HCT116 (cell line): ENCODE measurements at regions not wholly inside any gene's neighbourhood (a gene's known extent, or its start where the extent isn't known, plus 50 kb on each side); places are given as distances from the start of the nearest gene placed in this dataset.

ENCODE experiments used
- ATAC-seq: fragments of 200-7000 bp; cut with Tn5 transposase; 2 replicates; pipeline ENCODE4 v1.9.1; 2020; ENCODE audit warnings: mild to moderate bottlenecking, moderate library complexity
- BruUV-seq: library from RNA; stranded (reverse); fragments of 400-500 nt; replicated peaks from 2 replicates; lab custom pipeline; 2021; lab: Mats Ljungman, UMichigan
- CTCF ChIA-PET: fragments of 300-600 bp; sonication (Branson Sonifier 250); formaldehyde crosslinking; loops from one replicate; lab custom pipeline; 2021; ENCODE audit warnings: antibody characterized with exemption; lab: Charles Lee
- POLR2A ChIA-PET: fragments of 300-600, 350-600 bp; sonication (Branson Sonifier 250); formaldehyde crosslinking; loops from one replicate; lab custom pipeline; 2021; ENCODE audit warnings: antibody characterized with exemption; lab: Charles Lee
- RAD21 ChIA-PET, 2 experiments: fragments of 300-600 bp; sonication (Branson Sonifier 250); formaldehyde crosslinking; loops; one replicate each; lab custom pipeline; 2023; ENCODE audit warnings: low total read pairs in 2 of 2; ENCODE audit not compliant: uncharacterized antibody in 2 of 2, unreplicated experiment in 2 of 2, low non-redundant PET in 1 of 2; lab: Charles Lee
- DNase-seq: peaks from one replicate; pipeline ENCODE4 v3.0.0-alpha.2; 2010; ENCODE audit warnings: low read depth, low spot score
- H2AFZ ChIP-seq: fragments of 200-600 bp; shearing (Covaris generic), sonication (generic); 2 replicates; pipeline ENCODE4 v1.6.1; 2017; ENCODE audit warnings: low read depth, mixed run types, mixed read lengths, antibody characterized with exemption, low read length; ENCODE audit not compliant: poor library complexity, severe bottlenecking
- H3K27ac ChIP-seq: 2 replicates; pipeline ENCODE4 v1.5.1; 2012; ENCODE audit warnings: low read depth, low read length
- H3K27me3 ChIP-seq: fragments of 200-600 bp; sonication (generic); 2 replicates; pipeline ENCODE4 v1.6.1; 2016; ENCODE audit warnings: mixed run types, low read length, mixed read lengths; ENCODE audit not compliant: insufficient read depth
- H3K36me3 ChIP-seq, 2 experiments: fragments of 200-500 bp in 1 of 2; fragments of 200-600 bp in 1 of 2; sonication (Bioruptor generic) in 1 of 2; sonication (generic) in 1 of 2; 2 replicates each; pipeline versions ENCODE4 v1.5.1 to v1.6.1; 2014 to 2016; ENCODE audit warnings: low read length in 2 of 2, inconsistent platforms in 1 of 2, mixed read lengths in 1 of 2, mixed run types in 1 of 2; ENCODE audit not compliant: insufficient read depth in 2 of 2, control insufficient read depth in 1 of 2
- H3K4me1 ChIP-seq, 2 experiments: fragments of 200-600 bp in 1 of 2; sonication (generic) in 1 of 2; 2 replicates each; pipeline versions ENCODE4 v1.5.1 to v1.6.1; 2012 to 2017; ENCODE audit warnings: low read length in 2 of 2, inconsistent platforms in 1 of 2, mild to moderate bottlenecking in 1 of 2, mixed read lengths in 1 of 2, mixed run types in 1 of 2, moderate library complexity in 1 of 2; ENCODE audit not compliant: insufficient read depth in 2 of 2, control insufficient read depth in 1 of 2
- H3K4me2 ChIP-seq: fragments of 200-600 bp; sonication (generic); 2 replicates; pipeline ENCODE4 v1.6.1; 2017; ENCODE audit warnings: mixed run types, low read length, mixed read lengths
- H3K4me3 ChIP-seq, 2 experiments: fragments of 200-600 bp in 1 of 2; sonication (generic) in 1 of 2; replicated peaks in 1 of 2; 2 replicates each; pipeline ENCODE4 v1.5.1; 2011 to 2016; ENCODE audit warnings: low read length in 2 of 2, control low read depth in 1 of 2, low read depth in 1 of 2, mild to moderate bottlenecking in 1 of 2, mixed read lengths in 1 of 2, mixed run types in 1 of 2
- H3K79me2 ChIP-seq: fragments of 200-600 bp; sonication (generic); 2 replicates; pipeline ENCODE4 v1.6.1; 2017; ENCODE audit warnings: mild to moderate bottlenecking, mixed run types, low read length, moderate library complexity, mixed read lengths; ENCODE audit not compliant: insufficient read depth
- H3K9ac ChIP-seq: fragments of 200-600 bp; sonication (generic); 2 replicates; pipeline ENCODE4 v1.6.1; 2016; ENCODE audit warnings: low read length, mixed read lengths
- H3K9me2 ChIP-seq: fragments of 200-600 bp; sonication (generic), shearing (Covaris generic); 2 replicates; pipeline ENCODE4 v1.6.1; 2017; ENCODE audit warnings: mixed run types, mild to moderate bottlenecking, moderate library complexity; ENCODE audit not compliant: insufficient read depth
- H3K9me3 ChIP-seq, 2 experiments: fragments of 200-500 bp in 1 of 2; fragments of 200-600 bp in 1 of 2; sonication (Bioruptor generic) in 1 of 2; sonication (generic) in 1 of 2; 2 replicates each; pipeline ENCODE4 v1.6.1; 2014 to 2017; ENCODE audit warnings: low read length in 2 of 2, mixed read lengths in 2 of 2, inconsistent platforms in 1 of 2, low read depth in 1 of 2, mild to moderate bottlenecking in 1 of 2, mixed run types in 1 of 2, moderate library complexity in 1 of 2; ENCODE audit not compliant: control insufficient read depth in 1 of 2, insufficient read depth in 1 of 2
- H4K20me1 ChIP-seq: fragments of 200-600 bp; sonication (generic), shearing (Covaris generic); 2 replicates; pipeline ENCODE4 v1.6.1; 2017; ENCODE audit warnings: mixed run types, mild to moderate bottlenecking, moderate library complexity; ENCODE audit not compliant: insufficient read depth
- CBX3 ChIP-seq: IDR thresholded peaks from 2 replicates; pipeline ENCODE4 v1.6.1; 2012; ENCODE audit warnings: low read depth
- CEBPB ChIP-seq: IDR thresholded peaks from 2 replicates; pipeline ENCODE4 v1.6.1; 2012; ENCODE audit warnings: low read depth
- EGR1 ChIP-seq: IDR thresholded peaks from 2 replicates; pipeline ENCODE4 v1.6.1; 2012; ENCODE audit warnings: low read depth
- EZH2phosphoT487 ChIP-seq: fragments of 200-600 bp; IDR thresholded peaks from 2 replicates; pipeline ENCODE4 v1.6.1; 2018; ENCODE audit warnings: antibody characterized with exemption, borderline replicate concordance
- JUND ChIP-seq: IDR thresholded peaks from 2 replicates; pipeline ENCODE4 v1.6.1; 2012
- RAD21 ChIP-seq: IDR thresholded peaks from 2 replicates; pipeline ENCODE4 v1.6.1; 2012; ENCODE audit warnings: low read depth, mild to moderate bottlenecking
- SIN3A ChIP-seq: IDR thresholded peaks from 2 replicates; pipeline ENCODE4 v1.6.1; 2012; ENCODE audit warnings: low read depth
- SP1 ChIP-seq: IDR thresholded peaks from 2 replicates; pipeline ENCODE4 v1.6.1; 2012; ENCODE audit warnings: low read depth
- SRF ChIP-seq: IDR thresholded peaks from 2 replicates; pipeline ENCODE4 v1.6.1; 2012; ENCODE audit warnings: low read depth
- TCF7L2 ChIP-seq: IDR thresholded peaks from 2 replicates; pipeline ENCODE4 v1.7.0; 2011; ENCODE audit warnings: borderline replicate concordance, inconsistent platforms; ENCODE audit not compliant: insufficient read depth, insufficient read length; ENCODE audit errors: extremely low read depth
- YY1 ChIP-seq: IDR thresholded peaks from 2 replicates; pipeline ENCODE4 v1.6.1; 2011; ENCODE audit warnings: low read length, low read depth, moderate library complexity, mild to moderate bottlenecking; ENCODE audit not compliant: insufficient replicate concordance; ENCODE audit errors: extremely low read depth
- ZFX ChIP-seq: fragments of 450-650 bp; IDR thresholded peaks from 2 replicates; pipeline ENCODE4 v1.6.1; 2017
- ZNF274 ChIP-seq: fragments of 200-500 bp; sonication (Bioruptor generic); IDR thresholded peaks from 2 replicates; pipeline ENCODE4 v1.6.1; 2014; ENCODE audit warnings: mild to moderate bottlenecking, low read depth, low read length, inconsistent platforms
- intact Hi-C: fragments of 100-400 bp; cut with micrococcal nuclease; formaldehyde crosslinking; loops from 2 replicates; pipeline ENCODE4 v1.10.0; 2022
- TF ChIP-seq, protein P1 (sequence below): IDR thresholded peaks from 2 replicates; pipeline ENCODE4 v1.6.1; 2012
- TF ChIP-seq, protein P2 (sequence below): IDR thresholded peaks from 2 replicates; pipeline ENCODE4 v1.6.1; 2012; ENCODE audit warnings: low read depth
- TF ChIP-seq, protein P3 (sequence below): IDR thresholded peaks from 2 replicates; pipeline ENCODE4 v1.6.1; 2011; ENCODE audit warnings: mild to moderate bottlenecking, low read length, moderate library complexity; ENCODE audit not compliant: insufficient replicate concordance; ENCODE audit errors: extremely low read depth

DNA sequence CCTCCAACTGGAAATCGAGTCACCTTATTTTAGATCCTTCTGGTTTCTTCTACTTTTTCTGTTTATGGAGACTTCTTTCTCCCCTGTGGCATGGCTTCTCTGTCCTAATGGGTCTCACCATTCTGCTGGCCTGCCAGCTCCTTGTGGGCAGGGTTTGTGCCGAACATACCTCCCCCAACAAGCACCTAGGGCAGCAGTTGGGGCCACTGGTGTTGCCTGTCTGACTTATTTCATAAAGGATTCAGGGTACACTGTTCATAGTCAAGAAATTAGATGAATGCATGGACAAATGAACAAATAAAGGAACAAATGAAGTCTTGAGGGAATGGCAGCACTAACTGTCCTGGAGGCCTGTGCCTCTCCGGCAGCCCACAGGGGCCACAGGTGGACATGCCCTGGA lies 55.6 kb upstream of the DOCK1 start:
- no peaks in the 10 kb centered on the region for H3K4me1 ChIP-seq
- ChIA-PET RAD21 (no interaction called here), POLR2A (no interaction called here), CTCF (no interaction called here)
- no peak overlapping the region for H3K4me3 ChIP-seq
- H2AFZ ChIP-seq: no peak overlapping the region
- no peaks in the 10 kb centered on the region for H3K9me2 ChIP-seq
- no peak overlapping the region for H3K9ac ChIP-seq
- no peak for TF ChIP-seq YY1
- TF ChIP-seq SRF: no peak
- TF ChIP-seq EZH2phosphoT487: no peak
- TF ChIP-seq JUND: no peak
- no peak for TF ChIP-seq SP1
- TF ChIP-seq ZFX: no peak
- TF ChIP-seq CEBPB: no peak
- DNase-seq (no peak), ATAC-seq (no peak)
- no peaks in the 10 kb centered on the region for H3K79me2 ChIP-seq
- BruUV-seq: no TSS peak
- H4K20me1 ChIP-seq: no peaks in the 10 kb centered on the region
- H3K27ac ChIP-seq: no peak overlapping the region
- intact Hi-C loops: no loop called here
- H3K4me2 ChIP-seq: no peak overlapping the region
- H3K27me3 ChIP-seq: peaks cover 43% of the 10 kb centered on the region
- no peaks in the 10 kb centered on the region for H3K9me3 ChIP-seq
- H3K36me3 ChIP-seq: no peaks in the 10 kb centered on the region

DNA sequence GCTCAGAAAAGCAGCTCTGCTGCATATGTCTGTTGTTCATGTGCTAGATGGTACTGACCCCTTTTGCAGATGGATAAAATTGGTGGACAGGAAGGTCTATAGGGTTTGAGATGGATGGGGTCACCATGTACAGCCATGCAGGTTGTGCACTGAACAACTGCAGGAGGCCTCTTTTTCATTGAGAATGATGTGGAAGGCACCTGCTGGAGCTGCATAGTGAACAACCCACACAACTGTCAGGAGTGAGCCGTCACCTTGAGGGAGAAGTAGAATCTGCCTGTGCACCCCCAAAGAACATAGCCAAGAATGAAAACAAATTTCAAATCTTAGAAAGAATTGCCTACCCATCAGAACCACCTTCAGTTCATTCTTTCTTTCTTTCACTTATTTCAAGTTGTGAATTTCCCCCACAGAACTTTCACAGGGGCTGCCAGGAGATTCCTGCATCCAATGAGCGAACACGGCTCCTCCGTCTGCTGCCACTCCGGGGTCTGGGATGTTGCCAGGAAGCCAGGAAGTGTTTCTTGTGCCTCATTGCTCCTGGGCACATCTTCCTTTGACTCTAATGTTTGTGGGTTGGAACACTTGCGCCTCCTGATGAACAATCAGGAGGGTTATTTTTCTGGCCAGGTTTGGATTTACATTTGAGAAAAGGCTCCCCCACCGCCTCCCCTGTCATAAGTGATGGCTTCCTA lies 53.7 kb upstream of the DOCK1 start:
- intact Hi-C loops: no loop called here
- Histone ChIP-seq H3K9me3 (no peaks in the 10 kb centered on the region), H2AFZ (no peak overlapping the region), H3K4me2 (no peak overlapping the region), H3K79me2 (no peaks in the 10 kb centered on the region), H3K9me2 (no peaks in the 10 kb centered on the region), H4K20me1 (no peaks in the 10 kb centered on the region), H3K27ac (no peak overlapping the region), H3K9ac (no peak overlapping the region), H3K27me3 (peaks cover 50% of the 10 kb centered on the region), H3K36me3 (no peaks in the 10 kb centered on the region), H3K4me1 (no peaks in the 10 kb centered on the region), H3K4me3 (no peak overlapping the region)
- RAD21 ChIA-PET: no interaction called here
- BruUV-seq: no TSS peak
- POLR2A ChIA-PET: no interaction called here
- DNase-seq (no peak), ATAC-seq (no peak)
- CTCF ChIA-PET: no interaction called here
- no peak for TF ChIP-seq RAD21
- no peak for TF ChIP-seq SIN3A
- TF ChIP-seq CEBPB: no peak
- TF ChIP-seq YY1: no peak
- TF ChIP-seq, protein P1, sequence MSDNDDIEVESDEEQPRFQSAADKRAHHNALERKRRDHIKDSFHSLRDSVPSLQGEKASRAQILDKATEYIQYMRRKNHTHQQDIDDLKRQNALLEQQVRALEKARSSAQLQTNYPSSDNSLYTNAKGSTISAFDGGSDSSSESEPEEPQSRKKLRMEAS: no peak
- TF ChIP-seq CBX3: no peak
- TF ChIP-seq, protein P2, sequence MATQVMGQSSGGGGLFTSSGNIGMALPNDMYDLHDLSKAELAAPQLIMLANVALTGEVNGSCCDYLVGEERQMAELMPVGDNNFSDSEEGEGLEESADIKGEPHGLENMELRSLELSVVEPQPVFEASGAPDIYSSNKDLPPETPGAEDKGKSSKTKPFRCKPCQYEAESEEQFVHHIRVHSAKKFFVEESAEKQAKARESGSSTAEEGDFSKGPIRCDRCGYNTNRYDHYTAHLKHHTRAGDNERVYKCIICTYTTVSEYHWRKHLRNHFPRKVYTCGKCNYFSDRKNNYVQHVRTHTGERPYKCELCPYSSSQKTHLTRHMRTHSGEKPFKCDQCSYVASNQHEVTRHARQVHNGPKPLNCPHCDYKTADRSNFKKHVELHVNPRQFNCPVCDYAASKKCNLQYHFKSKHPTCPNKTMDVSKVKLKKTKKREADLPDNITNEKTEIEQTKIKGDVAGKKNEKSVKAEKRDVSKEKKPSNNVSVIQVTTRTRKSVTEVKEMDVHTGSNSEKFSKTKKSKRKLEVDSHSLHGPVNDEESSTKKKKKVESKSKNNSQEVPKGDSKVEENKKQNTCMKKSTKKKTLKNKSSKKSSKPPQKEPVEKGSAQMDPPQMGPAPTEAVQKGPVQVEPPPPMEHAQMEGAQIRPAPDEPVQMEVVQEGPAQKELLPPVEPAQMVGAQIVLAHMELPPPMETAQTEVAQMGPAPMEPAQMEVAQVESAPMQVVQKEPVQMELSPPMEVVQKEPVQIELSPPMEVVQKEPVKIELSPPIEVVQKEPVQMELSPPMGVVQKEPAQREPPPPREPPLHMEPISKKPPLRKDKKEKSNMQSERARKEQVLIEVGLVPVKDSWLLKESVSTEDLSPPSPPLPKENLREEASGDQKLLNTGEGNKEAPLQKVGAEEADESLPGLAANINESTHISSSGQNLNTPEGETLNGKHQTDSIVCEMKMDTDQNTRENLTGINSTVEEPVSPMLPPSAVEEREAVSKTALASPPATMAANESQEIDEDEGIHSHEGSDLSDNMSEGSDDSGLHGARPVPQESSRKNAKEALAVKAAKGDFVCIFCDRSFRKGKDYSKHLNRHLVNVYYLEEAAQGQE: no peak
- no peak for TF ChIP-seq EGR1
- TF ChIP-seq, protein P3, sequence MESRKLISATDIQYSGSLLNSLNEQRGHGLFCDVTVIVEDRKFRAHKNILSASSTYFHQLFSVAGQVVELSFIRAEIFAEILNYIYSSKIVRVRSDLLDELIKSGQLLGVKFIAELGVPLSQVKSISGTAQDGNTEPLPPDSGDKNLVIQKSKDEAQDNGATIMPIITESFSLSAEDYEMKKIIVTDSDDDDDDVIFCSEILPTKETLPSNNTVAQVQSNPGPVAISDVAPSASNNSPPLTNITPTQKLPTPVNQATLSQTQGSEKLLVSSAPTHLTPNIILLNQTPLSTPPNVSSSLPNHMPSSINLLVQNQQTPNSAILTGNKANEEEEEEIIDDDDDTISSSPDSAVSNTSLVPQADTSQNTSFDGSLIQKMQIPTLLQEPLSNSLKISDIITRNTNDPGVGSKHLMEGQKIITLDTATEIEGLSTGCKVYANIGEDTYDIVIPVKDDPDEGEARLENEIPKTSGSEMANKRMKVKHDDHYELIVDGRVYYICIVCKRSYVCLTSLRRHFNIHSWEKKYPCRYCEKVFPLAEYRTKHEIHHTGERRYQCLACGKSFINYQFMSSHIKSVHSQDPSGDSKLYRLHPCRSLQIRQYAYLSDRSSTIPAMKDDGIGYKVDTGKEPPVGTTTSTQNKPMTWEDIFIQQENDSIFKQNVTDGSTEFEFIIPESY: no peak
- TF ChIP-seq TCF7L2: no peak
- no peak for TF ChIP-seq ZNF274
